Uterus (tissue), 3 donors: ENCODE measurements at regions not wholly inside any gene's neighbourhood (a gene's known extent, or its start where the extent isn't known, plus 50 kb on each side); places are given as distances from the start of the nearest gene placed in this dataset.

Experiments used
- DNase-seq, 2 donors: peaks; one replicate each; pipeline ENCODE4 v3.0.0-alpha.2; 2019 to 2020
- H3K27ac ChIP-seq, 2 donors: fragments of 200-600 bp; sonication (generic); 1 replicate in 1 of 2; 2 replicates in 1 of 2; pipeline ENCODE4 v1.5.1; 2016 to 2018
- H3K27me3 ChIP-seq, 2 donors: fragments of 200-600 bp; sonication (generic); one replicate each; pipeline ENCODE4 v1.5.1; 2018 to 2019; ENCODE audit warnings: control low read depth in 1 of 2
- H3K36me3 ChIP-seq, 2 donors: fragments of 200-600 bp; sonication (generic); one replicate each; pipeline ENCODE4 v1.5.1; 2019; ENCODE audit warnings: control low read depth in 1 of 2
- H3K4me1 ChIP-seq, 2 donors: fragments of 200-600 bp; sonication (generic); one replicate each; pipeline ENCODE4 v1.5.1; 2018 to 2019; ENCODE audit warnings: control low read depth in 1 of 2
- H3K4me3 ChIP-seq, 2 donors: fragments of 200-600 bp; sonication (generic); 1 replicate in 1 of 2; 2 replicates in 1 of 2; pipeline ENCODE4 v1.5.1; 2018 to 2019; ENCODE audit warnings: mild to moderate bottlenecking in 1 of 2
- H3K9me3 ChIP-seq, 2 donors: fragments of 200-600 bp; sonication (generic); one replicate each; pipeline ENCODE4 v1.5.1; 2019; ENCODE audit warnings: control low read depth in 1 of 2
- CTCF ChIP-seq, 4 experiments: fragments of 200-600 bp in 2 of 4; fragments of 450-650 bp in 2 of 4; sonication (generic) in 2 of 4; IDR thresholded peaks; one replicate each; pipeline ENCODE4 v1.5.1; 2016 to 2019; ENCODE audit warnings: antibody characterized with exemption in 4 of 4, mild to moderate bottlenecking in 2 of 4, moderate library complexity in 1 of 4
- POLR2A ChIP-seq, 2 donors: fragments of 450-650 bp; IDR thresholded peaks; one replicate each; pipeline ENCODE4 v1.6.1; 2016; ENCODE audit warnings: antibody characterized with exemption in 2 of 2, mild to moderate bottlenecking in 1 of 2, moderate library complexity in 1 of 2
- intact Hi-C: fragments of 100-400 bp; cut with DNase I; formaldehyde crosslinking; loops from one replicate; pipeline ENCODE4 v1.15.1; 2023; ENCODE audit warnings: low total_unique reads
- donor health status: DM: yes; HTN: yes; CAD: no.

DNA sequence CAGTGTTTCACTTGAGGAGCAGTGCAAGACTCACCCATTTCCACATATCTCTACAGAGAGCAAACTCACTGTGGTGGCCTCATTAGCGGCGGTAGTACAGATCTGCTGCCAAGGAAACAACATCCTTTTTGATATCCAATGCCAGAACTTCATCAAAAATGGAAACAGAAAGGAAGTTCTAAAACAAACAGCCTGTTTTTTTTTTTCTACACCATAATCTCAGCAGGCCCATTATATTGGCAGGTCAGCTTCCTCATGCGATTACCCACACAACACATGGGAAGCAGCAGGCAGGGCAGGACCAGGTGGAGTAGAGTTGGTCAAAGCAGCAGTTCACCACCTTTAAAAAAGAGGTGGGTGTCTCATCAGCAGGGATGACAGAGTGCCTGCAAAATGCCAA lies 678.9 kb upstream of the CELF4 start:
- intact Hi-C loops, result no loop called here
- H3K36me3 ChIP-seq, result no peaks in the 10 kb centered on the region
- no peaks in the 10 kb centered on the region for H3K4me1 ChIP-seq
- H3K27me3 ChIP-seq, result no peaks in the 10 kb centered on the region
- H3K27ac ChIP-seq, result no peak overlapping the region
- TF ChIP-seq POLR2A (IDR thresholded peaks at IDR 0.05) (no peak), CTCF (IDR thresholded peaks at IDR 0.05) (no peak)
- H3K4me3 ChIP-seq, result no peak overlapping the region
- no peak for DNase-seq
- no peaks in the 10 kb centered on the region for H3K9me3 ChIP-seq

DNA sequence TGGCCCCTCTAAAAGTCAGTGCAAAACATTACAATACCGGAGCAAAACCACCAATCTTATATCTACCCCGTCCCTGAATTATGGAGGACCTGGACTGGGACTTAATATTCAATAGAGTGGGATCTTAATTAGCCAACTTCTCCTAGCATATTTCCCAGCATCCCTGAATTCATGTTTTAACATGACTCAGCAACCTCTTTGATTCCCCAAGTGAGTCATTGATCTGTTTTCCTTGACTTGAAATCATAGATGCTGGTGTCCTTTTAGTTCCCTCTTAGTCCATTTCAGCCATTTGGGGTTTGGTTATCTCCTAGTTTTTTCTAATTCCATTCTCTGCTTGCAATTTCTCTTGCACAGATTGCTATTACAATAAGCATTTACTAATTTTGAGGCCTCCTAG lies 677.7 kb upstream of the CELF4 start:
- Histone ChIP-seq H3K4me1 (no peaks in the 10 kb centered on the region), H3K4me3 (no peak overlapping the region), H3K9me3 (no peaks in the 10 kb centered on the region), H3K27me3 (no peaks in the 10 kb centered on the region), H3K36me3 (no peaks in the 10 kb centered on the region), H3K27ac (no peak overlapping the region)
- TF ChIP-seq CTCF (IDR thresholded peaks at IDR 0.05), result no peak
- TF ChIP-seq POLR2A (IDR thresholded peaks at IDR 0.05), result no peak
- no peak for DNase-seq
- intact Hi-C loops, result no loop called here

- TF ChIP-seq POLR2A (IDR thresholded peaks at IDR 0.05), result no peak
- TF ChIP-seq CTCF (IDR thresholded peaks at IDR 0.05), result no peak
- intact Hi-C loops, result no loop called here
Measured at GRCh38 chr18:38241736-38242135, 676.1 kb upstream of the CELF4 start.

DNA sequence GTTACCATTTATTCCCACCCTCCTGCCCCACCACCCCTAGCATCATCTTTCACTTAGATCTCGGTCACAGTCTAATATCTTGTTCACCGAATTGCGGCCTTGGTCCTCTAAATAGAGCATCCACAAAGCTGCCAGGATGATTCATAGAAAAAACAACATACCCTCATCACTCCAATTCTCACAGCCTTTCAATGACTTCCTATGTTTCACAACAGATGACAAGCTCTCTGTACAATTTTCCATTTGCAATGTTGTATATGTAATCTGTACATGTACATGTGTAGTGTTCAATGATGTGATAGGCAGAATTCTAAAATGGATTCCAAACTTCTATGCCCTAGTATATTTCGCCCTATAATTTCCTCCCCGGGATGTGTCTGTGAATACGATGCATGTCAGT lies 675.6 kb upstream of the CELF4 start:
- Histone ChIP-seq H3K4me1 (no peaks in the 10 kb centered on the region), H3K4me3 (no peak overlapping the region), H3K27ac (no peak overlapping the region), H3K9me3 (no peaks in the 10 kb centered on the region), H3K27me3 (no peaks in the 10 kb centered on the region), H3K36me3 (no peaks in the 10 kb centered on the region)
- intact Hi-C loops, result no loop called here
- TF ChIP-seq CTCF (IDR thresholded peaks at IDR 0.05) (no peak), POLR2A (IDR thresholded peaks at IDR 0.05) (no peak)
- DNase-seq, result no peak

More at GRCh38 chr18:38241736-38242135, 676.1 kb upstream of the CELF4 start:
- Histone ChIP-seq H3K4me1 (no peaks in the 10 kb centered on the region), H3K4me3 (no peak overlapping the region), H3K9me3 (no peaks in the 10 kb centered on the region), H3K36me3 (no peaks in the 10 kb centered on the region), H3K27ac (no peak overlapping the region), H3K27me3 (no peaks in the 10 kb centered on the region)
- DNase-seq, result no peak

- no peaks in the 10 kb centered on the region for H3K9me3 ChIP-seq
- DNase-seq, result no peak
- no peaks in the 10 kb centered on the region for H3K36me3 ChIP-seq
- H3K27ac ChIP-seq, result no peak overlapping the region
- H3K27me3 ChIP-seq, result no peaks in the 10 kb centered on the region
- H3K4me1 ChIP-seq, result no peaks in the 10 kb centered on the region
- H3K4me3 ChIP-seq, result no peak overlapping the region
- TF ChIP-seq POLR2A (IDR thresholded peaks at IDR 0.05) (no peak), CTCF (IDR thresholded peaks at IDR 0.05) (no peak)
- intact Hi-C loops, result no loop called here
Measured at GRCh38 chr18:38239606-38240005, 674.0 kb upstream of the CELF4 start.
